HG03432 (cell line): ENCODE measurements at regions not wholly inside any gene's neighbourhood (a gene's known extent, or its start where the extent isn't known, plus 50 kb on each side); places are given as distances from the start of the nearest gene placed in this dataset.

ENCODE experiments used
- ATAC-seq: cut with Tn5 transposase; IDR thresholded peaks from one replicate; pipeline ENCODE4 v1.9.1; 2021; ENCODE audit warnings: mild to moderate bottlenecking, moderate library complexity; ENCODE audit not compliant: unreplicated experiment

DNA sequence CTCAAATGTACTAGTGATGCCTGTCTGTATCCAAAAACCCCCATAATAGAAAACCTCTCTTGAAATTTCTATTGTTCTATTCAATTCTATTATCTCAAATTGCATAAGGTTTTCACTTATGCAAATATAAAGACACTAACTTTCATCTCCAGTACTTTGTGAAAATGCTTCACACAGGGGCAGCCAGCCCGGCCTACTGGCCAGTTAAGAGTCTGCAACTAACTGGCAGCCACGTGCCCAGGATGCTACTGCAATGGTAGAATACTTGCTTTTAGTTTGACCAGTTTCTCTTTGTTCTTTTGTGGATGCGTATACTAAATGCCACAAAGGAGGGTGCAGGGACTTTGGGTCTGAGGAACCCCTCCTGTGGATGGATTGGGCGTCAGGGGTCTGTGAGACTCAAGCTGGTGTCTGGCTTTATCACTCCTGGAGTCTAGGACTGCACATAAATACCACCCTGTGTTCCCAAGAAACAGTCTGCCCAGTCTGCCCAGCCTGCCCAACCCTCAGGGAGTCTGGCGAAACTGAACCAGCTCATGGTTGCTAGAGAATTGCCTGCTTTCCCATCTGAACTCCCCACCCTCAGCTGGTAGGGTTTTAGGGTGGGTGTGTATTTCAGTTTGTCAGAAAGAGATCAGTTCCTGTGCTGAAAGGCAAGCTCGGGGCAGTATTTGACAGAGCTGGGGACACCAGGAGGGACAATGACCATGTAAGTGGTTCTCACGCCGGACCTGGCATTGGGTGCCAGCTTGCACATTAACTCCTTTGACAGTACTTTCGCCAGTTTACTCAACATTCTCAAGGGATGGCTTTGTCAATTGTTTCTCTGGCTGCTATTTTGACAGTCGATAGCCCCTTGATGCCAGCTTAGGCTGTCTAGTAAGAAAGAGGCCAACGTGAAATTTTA lies 558.2 kb upstream of the JAG1 start:
- ATAC-seq, result no peak

- ATAC-seq, result no peak
Observed at GRCh38 chr20:11232896-11233295, 559.1 kb upstream of the JAG1 start.

DNA sequence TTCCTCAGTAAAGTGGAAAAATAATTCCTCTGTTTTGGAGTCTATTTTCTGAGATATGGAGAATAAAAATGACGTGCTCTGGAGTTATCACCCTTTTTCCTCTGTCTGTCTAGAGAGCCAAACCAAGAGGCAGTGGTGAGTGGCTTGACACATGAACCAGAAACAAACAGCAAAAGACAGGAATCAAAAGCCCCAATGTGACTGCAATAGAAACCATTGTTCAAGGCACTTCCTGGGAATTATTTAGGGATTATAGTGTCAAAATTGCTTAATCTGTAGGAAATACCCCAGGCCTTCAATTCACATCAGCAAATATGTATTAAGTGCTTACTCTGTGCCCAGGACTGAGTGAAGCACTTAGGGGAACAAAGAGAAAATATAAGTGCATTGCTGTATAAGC lies 560.4 kb upstream of the JAG1 start:
- ATAC-seq, result no peak

GRCh38 chr20:11234608-11235007 lies 560.8 kb upstream of the JAG1 start:
- peak; percentile 72 for ATAC-seq

GRCh38 chr20:11235058-11235457 lies 561.3 kb upstream of the JAG1 start:
- ATAC-seq, result no peak

- no peak for ATAC-seq
Observed at GRCh38 chr20:11242320-11242719, 568.5 kb upstream of the JAG1 start.

DNA sequence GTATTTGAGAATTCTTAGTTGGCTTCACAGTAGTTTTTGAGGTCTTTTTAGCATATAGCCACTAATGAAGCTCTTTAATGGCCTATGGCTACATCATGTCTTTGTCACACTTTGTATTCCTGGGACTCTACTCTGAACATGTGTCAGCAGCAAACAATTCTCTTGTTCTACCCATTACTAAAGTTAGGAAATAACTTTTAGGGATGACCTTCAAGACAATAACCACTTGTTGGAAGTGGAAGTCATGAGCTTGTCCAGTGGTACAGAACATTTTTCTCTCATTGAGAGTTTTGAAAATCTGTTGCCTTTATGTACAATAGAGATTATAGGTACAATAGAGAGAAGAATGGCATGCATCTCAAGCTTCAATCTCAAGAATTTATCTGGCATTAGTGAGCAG lies 571.6 kb upstream of the JAG1 start:
- ATAC-seq, result no peak

GRCh38 chr20:11246251-11246775 lies 572.5 kb upstream of the JAG1 start:
- ATAC-seq, result no peak

DNA sequence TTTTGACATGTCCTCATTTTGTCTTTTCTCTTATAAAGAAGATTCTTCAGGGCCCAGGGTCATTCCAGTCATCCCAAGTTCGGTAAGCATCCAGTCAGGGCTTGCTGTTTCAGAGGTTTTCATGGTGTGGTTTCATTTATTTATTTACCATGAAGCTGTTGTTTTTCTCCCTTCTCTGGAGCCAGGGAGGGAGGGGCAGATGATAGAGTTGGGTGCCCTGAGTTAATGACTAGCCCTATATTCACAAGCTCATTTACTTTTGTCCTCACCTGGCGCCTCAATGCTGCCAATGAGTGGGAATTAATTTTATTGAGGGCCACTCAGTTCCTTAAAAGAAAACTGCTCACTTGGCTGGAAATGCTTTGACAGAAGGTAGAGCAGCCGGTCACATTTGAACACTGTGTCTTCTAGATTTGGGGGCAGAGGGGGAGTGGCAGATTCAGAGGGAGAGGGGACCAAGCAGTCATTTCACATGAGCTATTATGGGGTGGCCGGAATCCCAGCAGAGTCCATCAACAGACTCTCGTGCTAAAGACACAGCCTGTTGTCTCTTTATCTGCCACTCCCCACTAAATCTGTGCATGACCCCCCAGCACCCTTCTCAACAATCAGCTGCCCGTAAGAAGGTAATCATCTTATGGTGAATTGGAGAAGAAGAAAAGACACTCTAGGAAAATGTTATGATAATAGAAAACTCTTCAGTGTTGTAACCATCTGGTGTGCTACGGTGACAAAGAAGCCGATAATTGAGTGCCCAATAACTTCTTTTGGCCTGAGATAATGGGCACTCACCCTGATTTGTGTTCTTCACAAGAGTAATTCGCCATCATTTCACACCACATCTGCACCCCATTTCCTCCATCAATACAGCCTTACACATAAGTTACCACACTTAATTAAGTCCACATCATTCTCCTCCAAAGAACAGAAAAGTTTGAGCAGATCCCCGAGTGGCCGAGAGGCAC lies 573.5 kb upstream of the JAG1 start:
- ATAC-seq, result no peak

- ATAC-seq, result no peak
Observed at GRCh38 chr20:11248011-11248409, 574.2 kb upstream of the JAG1 start.

DNA sequence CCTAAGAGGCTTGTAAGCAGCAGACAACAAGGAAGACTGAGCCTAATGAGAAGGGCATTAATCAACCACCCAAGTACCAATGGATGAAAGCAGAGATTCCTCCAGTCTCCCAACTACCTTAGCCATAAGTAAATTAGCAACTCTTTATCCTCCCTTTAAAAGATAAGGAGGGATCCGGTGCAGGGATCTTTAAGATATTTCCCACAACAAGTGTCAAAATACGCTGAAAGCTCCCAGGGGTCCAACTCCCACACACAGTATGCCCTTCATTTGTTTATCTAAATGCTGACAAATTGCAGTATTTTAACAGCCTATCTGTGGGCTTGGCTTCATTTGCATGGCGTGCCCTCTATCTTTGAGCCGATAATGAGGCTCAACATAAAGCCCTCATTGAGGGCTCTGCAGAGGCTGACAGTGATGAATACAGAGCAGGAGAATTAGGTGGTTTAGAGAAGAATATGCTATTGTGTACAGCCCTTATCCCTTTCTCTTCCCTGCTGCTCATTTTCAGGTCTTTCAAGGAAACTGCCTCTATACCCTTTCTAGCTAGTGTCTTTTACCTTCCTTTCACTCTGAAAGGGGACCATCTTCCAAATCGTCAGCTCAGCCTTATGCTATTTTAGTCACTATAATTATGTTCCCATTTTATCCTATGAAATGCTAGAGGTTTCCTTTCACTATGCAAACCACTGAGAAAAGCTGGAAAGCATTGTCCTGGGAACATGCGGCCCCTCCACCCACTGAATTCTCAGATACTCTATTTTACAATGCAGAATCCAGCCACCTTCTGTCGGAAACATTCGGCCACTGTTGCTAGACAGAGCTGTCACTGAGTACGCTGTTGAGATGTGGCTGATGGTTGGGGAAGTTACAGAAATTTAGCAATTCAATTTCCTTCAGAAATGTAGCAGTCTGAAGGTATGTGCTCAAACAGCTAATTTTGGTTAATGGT lies 575.2 kb upstream of the JAG1 start:
- ATAC-seq, result no peak

DNA sequence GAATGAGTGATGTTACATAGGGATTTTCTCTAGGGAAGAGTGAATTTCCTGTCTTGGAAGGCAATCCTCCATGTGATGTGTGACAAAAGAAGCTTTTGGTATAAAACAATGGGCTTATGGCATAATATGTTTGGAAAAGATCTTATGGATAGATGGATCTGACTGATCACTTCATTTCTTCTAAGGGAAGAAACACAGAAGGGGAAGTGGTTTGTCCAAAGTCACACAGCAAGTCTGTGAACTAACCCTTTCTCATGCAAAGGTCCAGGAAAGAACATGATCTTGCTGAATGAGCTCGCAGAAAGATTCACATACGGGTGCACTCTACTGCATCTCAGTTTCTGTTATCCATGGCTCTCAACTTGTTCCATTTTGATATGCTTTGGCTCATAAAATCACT lies 575.9 kb upstream of the JAG1 start:
- no peak for ATAC-seq

GRCh38 chr20:11252447-11252846 lies 578.6 kb upstream of the JAG1 start:
- ATAC-seq, result no peak

GRCh38 chr20:11255455-11255854 lies 581.7 kb upstream of the JAG1 start:
- no peak for ATAC-seq

- no peak for ATAC-seq
Observed at GRCh38 chr20:11255860-11256259, 582.1 kb upstream of the JAG1 start.

- no peak for ATAC-seq
Observed at GRCh38 chr20:11260611-11261010, 586.8 kb upstream of the JAG1 start.

- peak; percentile 81 for ATAC-seq
Observed at GRCh38 chr20:11261533-11262000, 587.8 kb upstream of the JAG1 start.

DNA sequence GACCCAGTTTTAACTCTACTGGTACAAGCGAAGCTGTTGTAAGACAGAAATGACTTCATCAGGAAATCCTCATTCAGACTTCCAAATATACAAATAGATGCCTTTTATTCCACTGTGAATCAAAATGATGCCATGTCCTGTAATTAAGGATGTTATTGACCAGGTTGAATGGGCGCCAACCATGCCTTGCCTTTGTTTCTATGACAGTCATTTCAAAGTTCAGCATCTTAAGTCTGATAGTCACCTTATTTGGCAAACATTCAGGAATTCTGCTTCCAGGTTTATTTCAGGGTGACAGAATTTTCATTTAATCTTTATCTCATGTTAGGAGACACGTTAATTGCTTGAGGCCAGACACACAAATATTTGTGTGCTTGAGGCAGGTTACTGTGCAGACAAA lies 592.8 kb upstream of the JAG1 start:
- no peak for ATAC-seq

- ATAC-seq, result peak; percentile 83
Observed at GRCh38 chr20:11267131-11267761, 593.4 kb upstream of the JAG1 start.
